K562 (cell line): ENCODE measurements at regions not wholly inside any gene's neighbourhood (a gene's known extent, or its start where the extent isn't known, plus 50 kb on each side); places are given as distances from the start of the nearest gene placed in this dataset.

Source experiments
- ATAC-seq: fragments of 200-7000 bp; cut with Tn5 transposase; 3 replicates; pipeline ENCODE4 v1.9.1; 2020; ENCODE audit warnings: moderate library complexity
- BruUV-seq: library from RNA; stranded (reverse); fragments of 400-500 nt; replicated peaks from 2 replicates; lab custom pipeline; 2021; lab: Mats Ljungman, UMichigan
- CTCF ChIA-PET: fragments of 300-600 bp; formaldehyde crosslinking; extraction: SDS; loops from one replicate; lab custom pipeline; 2021; ENCODE audit warnings: low intra/inter-chr PET ratio; lab: Yijun Ruan, JAX
- POLR2A ChIA-PET: fragments of 300-600, 350-650 bp; sonication (Branson Sonifier 250); formaldehyde crosslinking; extraction: SDS; loops from one replicate; lab custom pipeline; 2021; ENCODE audit warnings: antibody characterized with exemption, inconsistent platforms; lab: Yijun Ruan, JAX
- DNase-seq, 4 experiments: peaks; one replicate each; pipeline versions ENCODE4 v3.0.0 to v3.0.0-alpha.2; 2011 to 2018; ENCODE audit warnings: low spot score in 3 of 4, mixed read lengths in 3 of 4; ENCODE audit errors: extremely low read depth in 1 of 4
- FAIRE-seq: peaks from 2 replicates; lab custom pipeline; 2011; peaks lifted over from hg19 to GRCh38; lab: Jason Lieb, UNC
- H2AFZ ChIP-seq: 2 replicates; pipeline ENCODE4 v1.6.0; 2011; ENCODE audit warnings: low read depth, low read length, control low read depth, inconsistent platforms
- H3K27ac ChIP-seq: fragments of 200-600 bp; 3 replicates; pipeline ENCODE4 v1.8.0; 2011; ENCODE audit warnings: low read depth, mild to moderate bottlenecking, control low read depth, inconsistent platforms, low read length, moderate library complexity, mixed read lengths; ENCODE audit errors: extremely low read depth
- H3K27me3 ChIP-seq, 2 experiments: fragments of 300-600 bp in 1 of 2; 2 replicates in 1 of 2; 3 replicates in 1 of 2; pipeline versions ENCODE4 v1.6.0 to v1.8.0; 2011; ENCODE audit warnings: inconsistent platforms in 2 of 2, low read length in 2 of 2, mild to moderate bottlenecking in 1 of 2, mixed read lengths in 1 of 2, moderate library complexity in 1 of 2; ENCODE audit not compliant: control insufficient read depth in 2 of 2, insufficient read depth in 2 of 2
- H3K36me3 ChIP-seq: fragments of 300-600 bp; 3 replicates; pipeline ENCODE4 v1.8.0; 2011; ENCODE audit warnings: mild to moderate bottlenecking, low read length, inconsistent platforms; ENCODE audit not compliant: control insufficient read depth, insufficient read depth
- H3K4me1 ChIP-seq, 2 experiments: fragments of 200-600 bp in 1 of 2; replicated peaks in 1 of 2; 2 replicates in 1 of 2; 3 replicates in 1 of 2; pipeline versions ENCODE4 v1.5.1 to v1.8.0; 2011; ENCODE audit warnings: inconsistent platforms in 2 of 2, low read length in 2 of 2, mild to moderate bottlenecking in 1 of 2, mixed read lengths in 1 of 2, moderate library complexity in 1 of 2; ENCODE audit not compliant: control insufficient read depth in 2 of 2, insufficient read depth in 2 of 2
- H3K4me2 ChIP-seq: 2 replicates; pipeline ENCODE4 v1.6.1; 2011; ENCODE audit warnings: low read length, control low read depth, inconsistent platforms, mixed read lengths; ENCODE audit not compliant: insufficient read depth
- H3K4me3 ChIP-seq: fragments of 200-600 bp; sonication (generic), shearing (Covaris generic); 2 replicates; pipeline ENCODE4 v1.5.1; 2016; ENCODE audit warnings: control low read depth, inconsistent platforms
- H3K79me2 ChIP-seq: fragments of 200-600 bp; 3 replicates; pipeline ENCODE4 v1.8.0; 2011; ENCODE audit warnings: low read length, inconsistent platforms; ENCODE audit not compliant: control insufficient read depth, insufficient read depth
- H3K9ac ChIP-seq, 2 experiments: 2 replicates each; pipeline versions ENCODE4 v1.6.0 to v1.6.1; 2011; ENCODE audit warnings: low read depth in 2 of 2, low read length in 2 of 2, control low read depth in 1 of 2, inconsistent platforms in 1 of 2, mild to moderate bottlenecking in 1 of 2, mixed read lengths in 1 of 2; ENCODE audit not compliant: insufficient read depth in 1 of 2
- H3K9me1 ChIP-seq: one replicate; pipeline ENCODE4 v1.6.0; 2011; ENCODE audit warnings: inconsistent platforms, mild to moderate bottlenecking, low read length, moderate library complexity; ENCODE audit not compliant: control insufficient read depth, insufficient read depth
- H3K9me3 ChIP-seq: replicated peaks from 2 replicates; pipeline ENCODE4 v1.5.1; 2011; ENCODE audit warnings: low read depth, low read length, inconsistent platforms; ENCODE audit not compliant: control insufficient read depth, insufficient read depth
- H4K20me1 ChIP-seq: replicated peaks from 2 replicates; pipeline ENCODE4 v1.6.1; 2011; ENCODE audit warnings: low read length, inconsistent platforms, mixed read lengths; ENCODE audit not compliant: control insufficient read depth, insufficient read depth
- ARHGAP35 ChIP-seq: fragments of 450-650 bp; IDR thresholded peaks from 2 replicates; pipeline ENCODE4 v1.6.1; 2018; ENCODE audit not compliant: partially characterized antibody
- CBX8 ChIP-seq: fragments of 200-600 bp; sonication (generic); IDR thresholded peaks from 2 replicates; pipeline ENCODE4 v1.6.1; 2012; ENCODE audit warnings: borderline replicate concordance, mixed run types, low read depth, mild to moderate bottlenecking, moderate library complexity, mixed read lengths, low read length, control low read depth, inconsistent platforms; ENCODE audit not compliant: poor library complexity, severe bottlenecking; ENCODE audit errors: extremely low read depth
- HES1 ChIP-seq: fragments of 450-650 bp; IDR thresholded peaks from 2 replicates; pipeline ENCODE4 v1.6.1; 2016; ENCODE audit warnings: low read depth, mild to moderate bottlenecking, moderate library complexity
- HMG20B ChIP-seq: fragments of 250-450 bp; sonication (Bioruptor Pico); IDR thresholded peaks from 2 replicates; pipeline ENCODE4 v1.5.0; 2021; ENCODE audit warnings: mild to moderate bottlenecking
- HSF4 ChIP-seq: fragments of 250-450 bp; sonication (Bioruptor Pico); IDR thresholded peaks from 2 replicates; pipeline ENCODE4 v2.1.2; 2022; ENCODE audit warnings: mild to moderate bottlenecking, moderate library complexity, borderline replicate concordance
- MAZ ChIP-seq, 2 experiments: fragments of 450-650 bp in 1 of 2; sonication (generic) in 1 of 2; formaldehyde crosslinking; IDR thresholded peaks in 1 of 2; conservative IDR thresholded peaks in 1 of 2; 2 replicates each; pipeline versions ENCODE4 v1.4.0 to v1.5.0; 2020; ENCODE audit warnings: mild to moderate bottlenecking in 1 of 2, missing genetic modification reagents in 1 of 2
- NRF1 ChIP-seq, 2 experiments: fragments of 450-650 bp; IDR thresholded peaks in 1 of 2; conservative IDR thresholded peaks in 1 of 2; 2 replicates each; pipeline ENCODE4 v1.6.1; 2014; ENCODE audit warnings: mild to moderate bottlenecking in 2 of 2
- THRAP3 ChIP-seq: fragments of 450-650 bp; IDR thresholded peaks from 2 replicates; pipeline ENCODE4 v1.6.1; 2016; ENCODE audit warnings: mild to moderate bottlenecking, inconsistent platforms, borderline replicate concordance
- U2AF2 ChIP-seq: fragments of 200-400 bp; formaldehyde crosslinking; optimal IDR thresholded peaks from 2 replicates; pipeline ENCODE3; 2017; ENCODE audit warnings: low read depth, mild to moderate bottlenecking, low read length
- WGBS: fragments of 100-300 bp; shearing (Covaris generic); methylation state at CpG from one replicate; pipeline ENCODE4 v1.1.6; 2016; ENCODE audit warnings: low coverage, mixed read lengths; ENCODE audit not compliant: insufficient coverage; ENCODE audit errors: missing lambda C conversion rate; 5-methylcytosine and 5-hydroxymethylcytosine counted together
- in situ Hi-C: fragments of 300-500 bp; cut with MboI; formaldehyde crosslinking; loops from 4 replicates; pipeline ENCODE4 v1.15.0; 2018; ENCODE audit warnings: inconsistent platforms, mixed read lengths
- intact Hi-C: fragments of 100-400 bp; cut with micrococcal nuclease; formaldehyde crosslinking; loops from 2 replicates; pipeline ENCODE4 v1.14.2; 2022
- TF ChIP-seq, protein P1 (sequence below): fragments of 250-450 bp; sonication (Bioruptor Pico); IDR thresholded peaks from 2 replicates; pipeline ENCODE4 v1.4.0; 2020
- TF ChIP-seq, protein P2 (sequence below): sonication (generic); formaldehyde crosslinking; IDR thresholded peaks from 2 replicates; pipeline ENCODE4 v1.8.0; 2022; ENCODE audit warnings: mild to moderate bottlenecking, missing genetic modification reagents
- TF ChIP-seq, protein P3 (sequence below): fragments of 250-450 bp; sonication (Bioruptor Pico); IDR thresholded peaks from 2 replicates; pipeline ENCODE4 v1.8.0; 2021; ENCODE audit warnings: borderline replicate concordance, mild to moderate bottlenecking, moderate library complexity; ENCODE audit not compliant: poor library complexity, severe bottlenecking

GRCh38 chr3:104367000-104367399, 999.7 kb upstream of the ALCAM start:
- no peak overlapping the region for H2AFZ ChIP-seq
- no peaks in the 10 kb centered on the region for H3K36me3 ChIP-seq
- no peak overlapping the region for H3K9ac ChIP-seq
- H3K79me2 ChIP-seq = no peaks in the 10 kb centered on the region
- 0% methylated on average over 3 of the region's 3 CpGs for WGBS
- H3K4me1 ChIP-seq = no peaks in the 10 kb centered on the region
- no peaks in the 10 kb centered on the region for H3K9me1 ChIP-seq
- no peak overlapping the region for H3K27ac ChIP-seq
- no peaks in the 10 kb centered on the region for H4K20me1 ChIP-seq
- ATAC-seq (no peak), FAIRE-seq (no peak), DNase-seq (no peak)
- CTCF ChIA-PET = no interaction called here
- H3K27me3 ChIP-seq = no peaks in the 10 kb centered on the region
- intact Hi-C loops = no loop called here
- POLR2A ChIA-PET = no interaction called here
- no peak overlapping the region for H3K4me3 ChIP-seq
- no TSS peak for BruUV-seq
- H3K9me3 ChIP-seq = no peaks in the 10 kb centered on the region
- no peak overlapping the region for H3K4me2 ChIP-seq
- in situ Hi-C loops = no loop called here
- TF ChIP-seq CBX8 (no peak), HMG20B (CRISPR knock-in tag) (no peak), U2AF2 (no peak), MAZ (CRISPR knock-in tag; conservative IDR thresholded peaks at IDR 0.05 in 1 of 2, IDR thresholded peaks at IDR 0.05 in 1 of 2) (no peak), THRAP3 (no peak), NRF1 (conservative IDR thresholded peaks at IDR 0.05 in 1 of 2, IDR thresholded peaks at IDR 0.05 in 1 of 2) (no peak), HSF4 (no peak), HES1 (no peak), ARHGAP35 (no peak)
- TF ChIP-seq, protein P1, sequence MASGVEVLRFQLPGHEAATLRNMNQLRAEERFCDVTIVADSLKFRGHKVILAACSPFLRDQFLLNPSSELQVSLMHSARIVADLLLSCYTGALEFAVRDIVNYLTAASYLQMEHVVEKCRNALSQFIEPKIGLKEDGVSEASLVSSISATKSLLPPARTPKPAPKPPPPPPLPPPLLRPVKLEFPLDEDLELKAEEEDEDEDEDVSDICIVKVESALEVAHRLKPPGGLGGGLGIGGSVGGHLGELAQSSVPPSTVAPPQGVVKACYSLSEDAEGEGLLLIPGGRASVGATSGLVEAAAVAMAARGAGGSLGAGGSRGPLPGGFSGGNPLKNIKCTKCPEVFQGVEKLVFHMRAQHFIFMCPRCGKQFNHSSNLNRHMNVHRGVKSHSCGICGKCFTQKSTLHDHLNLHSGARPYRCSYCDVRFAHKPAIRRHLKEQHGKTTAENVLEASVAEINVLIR (CRISPR knock-in tag) = no peak
- TF ChIP-seq, protein P2, sequence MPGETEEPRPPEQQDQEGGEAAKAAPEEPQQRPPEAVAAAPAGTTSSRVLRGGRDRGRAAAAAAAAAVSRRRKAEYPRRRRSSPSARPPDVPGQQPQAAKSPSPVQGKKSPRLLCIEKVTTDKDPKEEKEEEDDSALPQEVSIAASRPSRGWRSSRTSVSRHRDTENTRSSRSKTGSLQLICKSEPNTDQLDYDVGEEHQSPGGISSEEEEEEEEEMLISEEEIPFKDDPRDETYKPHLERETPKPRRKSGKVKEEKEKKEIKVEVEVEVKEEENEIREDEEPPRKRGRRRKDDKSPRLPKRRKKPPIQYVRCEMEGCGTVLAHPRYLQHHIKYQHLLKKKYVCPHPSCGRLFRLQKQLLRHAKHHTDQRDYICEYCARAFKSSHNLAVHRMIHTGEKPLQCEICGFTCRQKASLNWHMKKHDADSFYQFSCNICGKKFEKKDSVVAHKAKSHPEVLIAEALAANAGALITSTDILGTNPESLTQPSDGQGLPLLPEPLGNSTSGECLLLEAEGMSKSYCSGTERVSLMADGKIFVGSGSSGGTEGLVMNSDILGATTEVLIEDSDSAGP = no peak
- TF ChIP-seq, protein P3, sequence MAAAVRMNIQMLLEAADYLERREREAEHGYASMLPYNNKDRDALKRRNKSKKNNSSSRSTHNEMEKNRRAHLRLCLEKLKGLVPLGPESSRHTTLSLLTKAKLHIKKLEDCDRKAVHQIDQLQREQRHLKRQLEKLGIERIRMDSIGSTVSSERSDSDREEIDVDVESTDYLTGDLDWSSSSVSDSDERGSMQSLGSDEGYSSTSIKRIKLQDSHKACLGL (CRISPR knock-in tag) = no peak
